HG03439 (cell line): ENCODE measurements at regions not wholly inside any gene's neighbourhood (a gene's known extent, or its start where the extent isn't known, plus 50 kb on each side); places are given as distances from the start of the nearest gene placed in this dataset.

Source experiments
- ATAC-seq: cut with Tn5 transposase; IDR thresholded peaks from one replicate; pipeline ENCODE4 v1.9.1; 2021; ENCODE audit warnings: mild to moderate bottlenecking, moderate library complexity; ENCODE audit not compliant: unreplicated experiment

- ATAC-seq: no peak
Observed at GRCh38 chr4:36785973-36786372, 458.6 kb upstream of the NWD2 start.

DNA sequence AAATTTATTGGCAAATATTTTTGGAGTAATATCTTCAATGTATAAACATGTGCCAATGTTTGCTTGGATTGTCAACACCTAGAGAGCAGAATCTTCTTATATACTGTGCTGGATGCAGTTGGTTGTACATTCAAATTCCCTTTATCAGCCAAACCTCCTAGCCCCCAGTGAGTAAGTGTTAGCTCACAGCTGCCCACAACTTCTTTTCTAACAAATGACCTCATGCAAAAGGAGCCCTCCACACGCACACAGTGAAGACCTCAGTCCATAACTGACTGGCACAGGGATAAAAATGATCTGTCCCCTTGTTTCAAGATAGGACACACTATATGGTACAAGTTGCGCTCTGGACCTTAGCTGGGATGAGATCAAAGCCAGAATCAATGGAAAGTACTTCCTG is 458.0 kb upstream of the NWD2 start:
- ATAC-seq: no peak

GRCh38 chr4:36794716-36795115 is 449.8 kb upstream of the NWD2 start:
- ATAC-seq: no peak

DNA sequence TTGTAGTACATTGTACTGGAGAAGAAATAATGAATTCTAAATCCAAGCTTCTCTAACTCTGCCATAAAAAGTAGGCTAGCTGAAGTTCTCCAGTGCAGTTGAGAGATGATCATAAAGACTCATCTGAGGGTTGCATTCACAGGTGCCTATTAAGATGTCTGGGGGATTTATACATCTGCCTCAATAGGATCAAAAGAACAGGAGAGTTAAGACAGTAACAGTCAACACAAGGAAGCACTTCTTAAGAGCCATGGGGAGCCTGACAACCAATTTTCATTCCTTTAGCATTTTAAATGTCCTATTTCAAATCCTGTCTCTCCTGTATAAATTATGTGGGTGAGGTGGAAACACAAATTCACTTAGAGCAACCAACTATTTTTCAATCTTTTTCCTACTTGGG is 432.4 kb upstream of the NWD2 start:
- no peak for ATAC-seq

GRCh38 chr4:36815536-36815935 is 429.0 kb upstream of the NWD2 start:
- ATAC-seq: no peak

GRCh38 chr4:36823199-36823967 is 421.2 kb upstream of the NWD2 start:
- ATAC-seq: no peak

- no peak for ATAC-seq
Observed at GRCh38 chr4:36824682-36825081, 419.9 kb upstream of the NWD2 start.

DNA sequence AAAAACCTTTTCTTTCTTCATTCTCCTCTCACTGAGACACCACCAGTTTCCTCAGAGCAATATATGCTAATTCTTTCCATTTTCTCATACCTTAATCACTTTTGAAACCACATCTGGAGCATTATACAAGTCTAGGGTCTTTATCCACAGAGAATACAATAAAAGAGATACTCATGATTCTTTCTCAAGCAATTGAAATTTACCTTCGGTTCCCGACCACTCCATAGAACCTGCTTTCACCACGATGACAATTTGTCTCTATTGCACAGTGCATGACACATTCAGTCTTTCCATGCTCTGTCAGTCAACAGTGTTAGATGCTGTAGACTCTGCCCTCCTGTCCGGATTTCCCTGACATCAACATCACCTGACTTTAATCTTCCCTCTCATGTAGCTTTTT is 409.3 kb upstream of the NWD2 start:
- ATAC-seq: no peak

DNA sequence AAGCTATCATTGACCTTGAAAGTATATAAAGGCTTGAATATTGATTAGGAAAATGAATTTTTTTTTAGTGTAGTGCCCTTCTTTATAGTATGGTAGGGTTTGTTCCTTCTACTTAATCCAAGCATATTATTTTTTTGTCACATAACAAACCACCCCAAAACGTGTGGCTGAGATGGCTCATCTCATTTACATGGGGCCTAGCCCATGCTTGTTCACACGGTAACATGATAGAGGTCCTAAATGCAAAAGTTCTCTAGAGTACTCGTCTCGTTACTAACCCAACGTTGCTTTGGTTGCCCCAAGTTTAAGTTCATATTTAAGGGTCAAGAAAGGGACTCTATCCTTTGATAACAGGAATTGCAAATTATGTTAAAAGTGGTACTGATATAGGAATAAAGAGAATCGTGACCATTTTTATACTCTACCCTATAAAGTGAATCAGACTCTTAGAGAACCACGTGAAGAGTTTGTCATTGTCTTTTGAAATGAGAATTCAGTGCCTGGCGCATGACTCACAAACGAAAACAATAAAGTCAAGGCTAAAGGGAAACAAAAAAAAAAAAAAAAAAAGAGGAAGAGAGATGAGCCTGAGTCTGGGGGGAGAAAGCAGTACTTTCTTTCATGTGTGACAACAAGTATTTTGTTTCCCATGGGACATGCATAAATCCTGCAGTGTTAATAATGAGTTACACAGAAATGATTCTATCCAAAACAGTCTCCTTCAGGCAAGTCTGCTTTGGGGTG is 402.8 kb upstream of the NWD2 start:
- ATAC-seq: peak; percentile 47

GRCh38 chr4:36844448-36844847 is 400.1 kb upstream of the NWD2 start:
- ATAC-seq: no peak

DNA sequence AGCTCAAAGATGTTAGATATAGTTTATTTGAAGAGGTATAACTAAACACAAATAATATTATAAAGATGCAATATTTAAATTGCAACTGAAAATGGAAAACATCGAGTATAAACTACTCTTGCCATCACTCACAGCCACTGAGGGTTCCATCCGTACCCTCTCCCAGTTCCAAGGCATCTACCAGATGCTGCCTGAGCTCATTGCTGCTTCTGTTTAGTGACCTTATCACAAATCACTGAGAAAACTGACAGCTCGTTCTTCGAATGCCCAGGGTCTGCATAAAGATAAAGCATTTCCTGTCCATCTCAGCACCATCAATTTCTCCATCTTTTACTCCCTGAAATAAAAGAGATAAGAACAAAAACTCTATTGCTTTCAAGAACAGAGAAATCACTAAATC is 391.7 kb upstream of the NWD2 start:
- ATAC-seq: no peak

DNA sequence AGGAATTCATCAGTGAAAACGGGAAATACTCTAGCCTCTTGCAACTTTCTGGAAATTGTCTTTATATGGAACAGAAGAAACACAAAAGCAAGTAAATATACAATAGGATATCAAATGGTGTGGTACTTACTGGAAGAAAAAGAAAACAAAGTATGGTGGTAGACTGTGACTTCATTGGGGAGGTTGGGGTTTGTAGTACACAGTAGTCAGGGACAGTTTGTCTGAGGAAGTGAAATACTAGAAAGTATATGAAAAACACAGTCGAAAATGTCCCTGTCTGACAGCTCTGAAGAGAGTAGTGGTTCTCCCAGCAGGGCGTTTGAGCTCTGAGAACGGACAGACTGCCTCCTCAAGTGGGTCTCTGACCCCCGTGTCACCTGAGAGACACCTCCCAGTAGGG is 390.0 kb upstream of the NWD2 start:
- ATAC-seq: peak; percentile 64

DNA sequence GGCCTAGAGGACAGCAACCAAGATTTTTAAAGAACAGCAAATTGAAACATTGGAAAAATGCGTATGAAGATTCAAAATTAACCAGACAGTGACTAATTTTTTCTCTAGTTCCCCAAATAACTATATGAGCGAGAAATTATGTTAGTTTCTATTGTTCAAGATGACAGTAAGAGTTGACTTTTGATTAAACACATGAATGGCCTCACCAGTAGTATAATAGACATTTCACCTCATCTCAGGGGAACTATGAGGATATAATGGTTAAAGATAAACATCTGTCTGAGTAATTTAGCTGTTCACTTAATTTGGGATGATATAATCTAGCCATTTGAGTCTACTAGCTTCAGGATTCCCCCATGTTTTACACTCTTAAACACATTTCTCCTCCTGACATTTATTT is 380.9 kb upstream of the NWD2 start:
- no peak for ATAC-seq

GRCh38 chr4:36870121-36870520 is 374.4 kb upstream of the NWD2 start:
- ATAC-seq: peak; percentile 68

- ATAC-seq: no peak
Observed at GRCh38 chr4:36872679-36873078, 371.9 kb upstream of the NWD2 start.

DNA sequence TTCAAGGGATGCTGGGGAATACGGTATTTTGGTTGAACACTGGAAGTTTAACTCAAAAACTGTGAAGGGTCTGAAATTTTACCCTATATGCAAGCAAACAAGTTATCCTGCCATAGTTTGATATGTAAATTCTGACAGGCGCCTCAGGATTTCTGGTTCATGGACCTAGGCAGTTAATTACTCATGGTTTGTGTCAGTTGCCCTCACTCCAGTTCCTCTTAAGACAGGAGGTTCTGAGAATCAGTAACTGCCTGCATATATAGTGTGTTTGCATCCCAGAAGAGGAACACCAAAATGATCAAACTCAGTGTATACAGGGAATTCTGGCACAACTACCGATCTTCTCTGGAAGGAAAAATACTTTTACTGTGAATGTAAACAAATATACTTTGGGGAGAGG is 360.4 kb upstream of the NWD2 start:
- ATAC-seq: no peak

- no peak for ATAC-seq
Observed at GRCh38 chr4:36891971-36892370, 352.6 kb upstream of the NWD2 start.

GRCh38 chr4:36900446-36900987 is 344.0 kb upstream of the NWD2 start:
- no peak for ATAC-seq

DNA sequence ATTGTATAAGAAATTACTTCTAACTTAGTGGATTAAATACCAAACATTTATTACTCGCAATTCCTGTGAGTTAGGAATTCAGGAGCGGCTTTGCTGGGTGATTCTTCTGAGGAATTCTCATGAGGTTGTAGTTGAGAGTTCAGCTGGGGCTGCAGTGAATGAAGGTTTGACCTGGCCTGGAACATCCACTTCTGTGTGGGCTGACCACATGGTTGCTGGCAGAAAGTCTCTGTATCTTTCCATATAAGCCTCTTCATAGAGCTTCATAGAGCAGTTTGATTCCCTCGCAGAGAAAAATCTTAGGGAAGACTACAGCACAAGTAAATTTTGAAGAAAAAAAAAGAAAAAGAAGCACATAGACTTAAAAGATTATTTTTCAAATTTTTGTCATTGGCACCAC is 339.7 kb upstream of the NWD2 start:
- ATAC-seq: no peak

- ATAC-seq: no peak
Observed at GRCh38 chr4:36914106-36914505, 330.4 kb upstream of the NWD2 start.

GRCh38 chr4:36915717-36916116 is 328.8 kb upstream of the NWD2 start:
- no peak for ATAC-seq

DNA sequence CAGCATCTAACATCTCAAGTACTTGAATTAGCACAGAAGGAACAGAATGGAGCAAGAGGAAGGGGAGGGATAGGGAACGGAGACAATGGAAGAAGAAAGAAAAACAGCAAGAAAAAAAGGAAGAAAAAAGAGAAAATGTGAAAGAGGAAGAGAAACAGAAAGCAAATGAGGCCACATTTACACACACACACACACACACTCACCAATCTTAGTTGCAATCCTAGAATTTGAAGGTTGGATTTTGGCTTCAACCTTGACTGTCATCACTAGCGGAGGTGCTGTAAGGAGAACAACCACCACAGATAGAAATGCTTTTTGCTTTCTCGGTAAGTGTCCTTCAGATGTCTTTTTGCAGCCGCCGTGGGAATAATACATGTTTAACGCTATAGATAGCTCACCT is 327.1 kb upstream of the NWD2 start:
- ATAC-seq: no peak
